GM18868 (cell line): ENCODE measurements at regions not wholly inside any gene's neighbourhood (a gene's known extent, or its start where the extent isn't known, plus 50 kb on each side); places are given as distances from the start of the nearest gene placed in this dataset.

Source experiments
- ATAC-seq: cut with Tn5 transposase; IDR thresholded peaks from one replicate; pipeline ENCODE4 v1.9.1; 2021; ENCODE audit warnings: mild to moderate bottlenecking, moderate library complexity; ENCODE audit not compliant: unreplicated experiment

DNA sequence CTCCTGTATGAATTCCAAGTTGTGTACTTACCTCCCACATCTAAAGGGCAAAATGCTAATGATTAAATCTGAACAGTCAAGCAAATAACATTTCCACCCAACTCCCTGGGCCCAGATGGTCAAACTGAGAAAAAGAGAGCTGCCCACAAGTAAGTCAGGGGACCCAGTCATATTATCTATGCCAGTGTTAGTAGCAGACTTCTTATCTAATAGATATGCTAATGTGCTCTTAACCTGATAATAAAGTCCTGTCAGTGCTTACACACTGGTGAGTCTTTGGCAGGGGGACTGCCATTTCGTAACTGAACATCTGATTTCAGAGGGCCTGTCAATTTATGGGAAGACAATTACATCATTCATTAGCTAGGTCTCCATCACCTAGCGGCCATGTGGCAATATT, 292.3 kb upstream of the WWC1 start:
- ATAC-seq = no peak

DNA sequence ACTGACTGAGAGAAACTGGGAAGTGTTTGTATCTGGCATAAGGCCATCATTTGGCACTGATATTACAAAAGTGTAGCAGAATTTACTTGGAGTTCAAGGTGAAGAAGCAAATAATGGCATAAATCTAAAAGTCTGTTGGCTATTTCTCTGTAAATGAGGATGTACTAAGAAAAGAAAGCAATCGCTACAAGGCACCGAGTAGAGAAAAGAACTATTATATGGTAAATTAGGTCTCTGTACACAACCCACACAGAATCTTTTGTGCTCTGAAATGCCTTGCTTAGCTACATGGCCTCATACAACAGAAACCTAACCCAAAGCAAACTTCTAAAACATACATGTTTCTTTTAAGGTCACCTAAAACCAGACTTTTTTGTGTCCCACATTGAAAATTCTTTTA, 290.1 kb upstream of the WWC1 start:
- ATAC-seq = no peak

DNA sequence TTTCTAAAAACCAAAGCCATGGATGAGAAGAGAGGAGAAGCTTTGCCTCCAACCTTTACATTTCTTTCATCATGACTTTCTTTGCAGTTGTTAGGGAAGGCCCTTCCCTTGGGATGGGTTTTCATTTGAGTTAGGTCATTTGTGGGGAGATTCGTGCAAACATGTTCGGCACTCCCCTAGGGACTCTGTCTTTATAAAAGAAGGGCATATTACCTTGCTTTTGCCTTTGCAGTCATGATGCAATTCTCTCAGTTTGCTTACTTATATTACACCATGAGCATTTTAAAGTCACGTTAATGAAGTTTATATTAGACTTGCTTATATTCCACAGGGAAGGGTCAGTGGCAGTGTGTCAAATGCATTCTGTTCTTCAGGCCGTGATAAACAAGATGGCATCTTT, 289.3 kb upstream of the WWC1 start:
- ATAC-seq = no peak

DNA sequence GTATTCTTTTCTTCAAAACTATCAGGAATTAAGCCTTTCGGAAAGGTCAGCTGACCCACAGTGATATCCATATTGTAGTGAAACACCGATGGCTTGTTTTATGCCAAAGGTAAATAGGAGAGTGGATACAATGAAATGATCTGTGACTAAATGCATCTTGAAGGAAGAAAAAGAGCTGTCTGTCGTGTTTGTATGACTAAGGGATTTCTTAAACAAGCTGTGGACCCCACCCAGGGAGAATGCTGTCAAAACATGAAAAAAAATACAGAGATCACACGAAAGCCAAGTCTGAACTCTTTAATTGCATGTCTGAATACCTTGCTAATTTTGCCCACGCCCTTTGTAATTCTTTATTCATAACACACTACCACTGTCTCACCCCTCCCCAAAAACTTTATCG, 286.4 kb upstream of the WWC1 start:
- ATAC-seq = no peak

DNA sequence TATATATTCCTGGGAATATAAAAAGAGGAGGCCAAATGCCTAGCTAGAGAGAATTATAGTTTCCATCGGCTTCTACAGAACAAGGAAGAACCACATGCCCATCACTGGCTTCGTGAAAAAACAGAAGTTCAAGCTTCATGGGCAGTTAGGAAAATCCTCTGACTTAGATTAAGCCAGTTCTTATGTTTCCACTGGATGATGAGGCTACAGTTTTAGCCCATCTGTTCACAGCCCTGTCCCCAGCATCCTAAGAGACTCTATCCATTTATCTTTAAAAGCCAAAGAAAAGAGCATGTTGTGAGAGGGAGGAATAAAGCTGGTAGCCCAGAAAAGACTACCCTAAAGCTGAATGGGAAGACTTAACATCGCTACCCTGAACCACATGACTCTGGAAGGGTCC, 285.5 kb upstream of the WWC1 start:
- ATAC-seq = no peak

DNA sequence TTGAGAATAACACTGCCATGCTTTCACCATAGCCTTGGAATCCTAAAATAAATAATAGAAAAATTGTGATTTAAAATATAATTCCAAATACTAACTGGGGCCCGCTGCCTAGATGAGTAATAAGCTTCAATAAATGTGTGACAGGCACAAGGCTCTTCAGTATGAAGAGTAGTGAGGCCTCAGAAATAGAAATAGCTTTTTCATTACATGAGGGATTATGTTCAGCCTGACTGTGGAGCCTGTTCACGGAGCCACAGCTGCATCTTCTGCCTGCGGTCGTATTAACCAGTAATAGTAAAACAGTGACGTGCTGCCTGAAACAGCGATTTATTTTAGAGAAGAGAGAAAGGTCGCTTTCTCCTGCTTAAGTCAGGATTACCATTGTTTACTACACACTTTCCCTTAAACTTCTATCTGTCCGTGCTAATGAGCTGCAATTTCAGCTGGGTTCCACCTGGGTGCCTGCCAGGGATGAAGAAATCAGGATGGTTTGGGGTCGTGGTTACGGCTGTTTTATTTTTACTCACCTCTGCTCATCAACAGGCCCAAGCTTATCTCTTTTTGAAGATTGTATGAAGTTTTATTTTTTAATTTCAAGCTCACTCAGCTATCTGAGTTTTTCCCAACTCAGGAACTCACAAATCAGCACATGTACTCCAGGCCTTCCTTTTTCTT, 284.9 kb upstream of the WWC1 start:
- ATAC-seq = no peak

DNA sequence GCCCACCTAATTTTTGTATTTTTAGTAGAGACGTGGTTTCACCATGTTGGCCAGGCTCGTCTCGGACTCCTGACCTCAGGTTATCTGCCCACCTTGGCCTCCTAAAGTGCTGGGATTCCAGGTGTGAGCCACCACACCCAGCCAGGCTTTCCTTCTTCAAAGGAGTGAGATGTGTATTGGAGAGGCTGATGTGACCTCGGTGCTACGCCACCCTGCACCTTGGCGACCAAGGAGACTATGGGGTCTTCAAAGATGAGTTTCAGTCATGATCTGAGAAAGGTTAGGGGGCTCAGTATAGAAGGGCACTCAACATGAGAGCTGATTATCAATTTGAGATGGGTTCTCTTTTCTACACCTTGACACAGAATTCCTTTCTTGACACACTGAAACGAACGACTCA, 284.2 kb upstream of the WWC1 start:
- ATAC-seq = no peak

DNA sequence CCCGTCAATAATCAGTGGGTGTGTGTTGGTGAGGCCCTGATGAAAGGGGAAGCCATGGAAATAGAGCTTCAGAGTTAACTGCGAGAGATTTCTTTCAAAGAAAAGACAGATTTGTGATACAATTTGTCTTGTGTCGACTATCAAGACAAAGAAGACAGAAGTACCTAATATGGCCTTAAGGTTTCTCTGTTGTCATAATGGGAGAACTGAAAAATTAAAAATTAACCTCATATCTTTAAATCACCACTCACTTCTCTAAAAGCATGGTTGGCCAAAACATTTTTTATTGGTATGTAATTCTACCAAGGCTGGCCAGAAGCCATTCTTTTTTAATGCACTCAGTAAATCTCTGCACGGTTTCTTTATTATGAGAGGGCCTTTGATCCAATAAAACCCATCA, 282.9 kb upstream of the WWC1 start:
- ATAC-seq = no peak

DNA sequence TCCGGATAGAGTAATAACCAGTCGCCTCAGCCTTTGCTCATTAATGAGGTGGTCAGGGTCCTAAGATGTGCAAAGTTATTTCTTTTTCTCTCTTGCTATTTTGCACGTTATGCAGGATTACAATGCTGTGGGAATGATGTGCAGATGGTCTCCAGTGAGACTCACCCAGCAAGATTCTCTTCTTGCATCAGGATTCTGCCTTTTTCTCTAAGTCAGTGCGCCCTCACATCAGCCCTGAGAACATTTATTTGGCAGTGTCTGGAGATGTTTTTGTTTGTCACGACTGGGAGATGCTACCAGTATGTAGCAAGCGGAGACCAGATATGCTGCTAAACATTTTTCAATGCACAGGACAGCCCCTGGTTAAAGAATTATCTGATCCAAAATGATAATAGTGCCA, 280.3 kb upstream of the WWC1 start:
- no peak for ATAC-seq

DNA sequence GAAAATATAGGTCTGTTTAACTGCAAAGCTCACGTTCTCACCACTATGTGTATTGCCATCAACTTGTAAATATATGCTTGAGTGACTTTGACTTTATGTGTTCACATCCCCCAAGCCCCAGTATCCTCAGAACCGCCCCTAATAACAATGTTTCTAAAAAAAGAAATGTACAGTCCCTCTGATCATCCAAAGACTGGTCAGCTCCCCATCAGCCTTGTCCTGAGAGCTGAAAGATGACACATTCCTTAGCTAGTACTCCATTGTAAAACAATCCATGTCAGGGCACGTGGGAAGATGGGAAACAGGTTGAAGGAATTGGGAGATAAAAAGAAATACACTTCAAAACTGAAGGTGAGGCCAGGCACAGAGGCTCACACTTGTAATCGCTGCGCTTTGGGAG, 279.4 kb upstream of the WWC1 start:
- ATAC-seq = no peak

DNA sequence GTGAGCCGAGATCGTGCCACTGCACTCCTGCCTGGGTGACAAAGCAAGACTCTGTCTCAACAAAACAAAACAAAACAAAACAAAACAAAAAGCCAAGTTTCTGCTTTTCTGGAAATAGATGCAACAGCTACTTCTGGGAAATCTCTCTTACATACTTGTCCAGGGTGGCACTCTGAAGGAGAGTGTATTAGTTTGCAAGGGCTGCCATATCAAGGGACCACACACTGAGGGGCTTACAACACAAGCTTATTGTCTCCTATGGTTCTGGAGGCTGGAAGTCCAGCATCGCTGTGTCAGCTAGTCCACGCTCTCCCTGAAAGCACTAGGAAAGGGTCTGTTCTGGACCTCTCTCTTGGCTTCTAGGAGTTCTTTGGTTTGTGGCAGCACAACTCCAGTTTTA, 277.9 kb upstream of the WWC1 start:
- ATAC-seq = no peak

DNA sequence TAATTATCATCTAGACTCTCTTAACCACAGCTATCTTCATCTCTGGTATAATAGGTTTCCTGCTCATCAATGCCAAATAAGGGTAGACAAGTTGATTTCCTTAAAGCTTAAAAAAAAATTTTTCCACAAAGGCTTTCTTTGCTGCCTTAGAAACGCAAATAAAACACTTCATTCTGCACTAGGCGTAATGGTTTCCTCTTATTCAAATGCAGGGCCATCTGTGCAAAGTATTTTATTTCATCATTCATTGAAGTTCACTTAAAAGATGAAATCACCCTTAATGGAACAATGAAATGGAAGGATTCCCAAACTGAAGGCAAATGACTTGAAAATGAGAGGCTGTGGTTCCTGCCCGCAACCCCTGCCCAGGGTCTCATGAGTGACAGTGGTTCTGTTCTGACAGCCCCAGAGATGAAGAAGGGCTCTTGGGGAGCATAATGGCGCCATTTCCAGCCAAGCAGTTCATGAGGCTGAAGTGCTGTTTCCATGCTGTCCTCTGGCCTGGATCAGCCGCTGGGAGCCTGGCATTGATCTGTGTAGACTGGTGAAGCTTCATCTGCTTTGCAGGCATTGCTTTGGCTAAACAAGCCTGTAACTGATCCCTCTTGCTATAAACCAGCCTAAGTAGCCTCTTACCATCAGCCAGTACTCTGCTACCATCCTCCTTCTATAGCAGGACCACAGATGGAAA, 276.9 kb upstream of the WWC1 start:
- ATAC-seq = no peak

DNA sequence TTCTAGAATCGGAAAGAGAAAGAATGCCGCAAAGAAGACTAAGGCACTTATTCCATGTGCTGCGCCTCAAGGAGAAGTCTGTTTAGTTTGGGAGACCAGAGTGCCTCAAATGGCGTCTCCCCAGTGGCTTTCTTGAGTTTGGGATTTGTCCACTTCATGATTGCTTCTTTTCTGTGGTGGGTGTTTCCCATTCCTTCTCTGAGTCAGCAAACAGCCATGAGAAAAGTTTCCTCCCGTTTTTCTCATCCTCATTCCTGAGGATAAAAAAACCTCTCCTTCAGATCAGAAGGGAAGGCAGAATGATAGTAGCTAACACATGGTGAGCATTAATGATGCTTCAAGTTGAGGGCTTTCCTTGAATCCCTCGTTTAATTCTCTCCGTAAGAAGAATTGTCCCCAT, 275.9 kb upstream of the WWC1 start:
- ATAC-seq = no peak

DNA sequence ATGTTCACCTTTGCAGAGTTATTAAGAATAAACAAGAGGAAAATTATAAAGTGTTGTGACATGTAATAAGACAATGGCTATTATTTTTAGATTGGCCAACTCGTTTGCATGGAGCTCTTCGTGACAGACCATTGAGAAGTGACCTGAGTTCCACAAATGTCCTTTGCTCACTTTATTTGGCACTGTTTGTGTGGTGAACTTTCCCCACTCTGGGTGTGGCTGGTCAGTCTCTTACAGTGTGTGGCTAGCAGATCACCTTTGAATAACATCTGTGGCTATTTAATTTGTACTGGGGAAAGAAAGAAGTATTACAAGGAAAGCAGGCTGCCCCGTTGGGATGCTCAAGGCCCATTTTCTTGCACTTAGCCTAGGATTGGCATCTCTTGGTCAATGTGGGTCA, 274.1 kb upstream of the WWC1 start:
- ATAC-seq = no peak

DNA sequence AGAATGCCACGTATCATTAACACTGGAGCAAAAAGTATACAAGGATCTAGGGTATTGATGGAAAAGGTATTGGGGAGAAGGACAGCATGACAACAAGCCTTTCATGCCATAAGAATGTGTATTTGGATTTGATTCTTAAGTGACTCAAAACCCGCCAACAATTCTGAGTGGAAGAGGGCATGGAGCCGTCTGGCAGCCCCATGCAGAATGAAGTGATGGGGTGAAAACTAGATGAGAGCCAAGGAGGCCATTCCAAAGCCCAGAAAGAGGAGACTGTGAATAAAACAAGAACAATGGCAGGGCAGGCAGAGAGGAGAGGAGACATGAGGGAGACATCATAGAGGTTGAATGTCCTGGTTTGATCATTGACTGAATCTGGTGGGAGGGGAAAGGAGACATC, 272.3 kb upstream of the WWC1 start:
- no peak for ATAC-seq

DNA sequence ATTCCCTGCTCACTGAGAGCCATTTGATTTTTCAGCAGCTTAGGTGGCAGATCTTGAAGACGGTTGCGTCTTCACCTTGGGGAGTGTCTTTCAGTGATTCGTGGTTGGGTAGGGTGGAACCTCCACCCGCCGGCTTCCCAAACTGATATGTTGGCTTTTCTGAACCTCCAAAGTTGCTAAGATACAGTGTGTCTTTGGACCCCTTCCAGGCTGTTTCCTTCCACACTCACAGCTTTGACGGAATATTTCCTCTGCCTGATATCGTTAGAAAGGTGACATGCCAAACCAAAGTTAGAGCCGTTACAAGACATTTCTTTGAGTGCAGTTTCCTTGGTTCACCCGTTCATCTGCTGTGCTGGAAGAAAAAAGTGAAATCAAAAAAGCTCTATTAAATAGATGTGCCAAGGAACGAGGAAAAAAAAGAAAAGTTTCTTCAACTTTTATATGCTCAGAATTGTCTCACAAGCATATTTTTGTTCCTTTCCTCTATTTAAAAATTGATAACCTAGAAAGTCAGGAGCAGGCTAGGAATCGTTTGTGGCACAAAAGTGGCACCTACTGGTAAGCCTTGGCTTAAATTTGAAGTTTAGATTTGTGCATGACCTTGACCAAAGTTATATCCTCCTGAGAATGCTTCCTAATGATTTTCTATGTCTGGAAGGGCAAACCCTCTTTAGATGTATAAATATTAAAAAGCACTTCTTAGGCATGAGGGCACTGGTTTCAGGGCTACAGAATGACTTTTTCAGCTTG, 270.7 kb upstream of the WWC1 start:
- ATAC-seq = no peak

DNA sequence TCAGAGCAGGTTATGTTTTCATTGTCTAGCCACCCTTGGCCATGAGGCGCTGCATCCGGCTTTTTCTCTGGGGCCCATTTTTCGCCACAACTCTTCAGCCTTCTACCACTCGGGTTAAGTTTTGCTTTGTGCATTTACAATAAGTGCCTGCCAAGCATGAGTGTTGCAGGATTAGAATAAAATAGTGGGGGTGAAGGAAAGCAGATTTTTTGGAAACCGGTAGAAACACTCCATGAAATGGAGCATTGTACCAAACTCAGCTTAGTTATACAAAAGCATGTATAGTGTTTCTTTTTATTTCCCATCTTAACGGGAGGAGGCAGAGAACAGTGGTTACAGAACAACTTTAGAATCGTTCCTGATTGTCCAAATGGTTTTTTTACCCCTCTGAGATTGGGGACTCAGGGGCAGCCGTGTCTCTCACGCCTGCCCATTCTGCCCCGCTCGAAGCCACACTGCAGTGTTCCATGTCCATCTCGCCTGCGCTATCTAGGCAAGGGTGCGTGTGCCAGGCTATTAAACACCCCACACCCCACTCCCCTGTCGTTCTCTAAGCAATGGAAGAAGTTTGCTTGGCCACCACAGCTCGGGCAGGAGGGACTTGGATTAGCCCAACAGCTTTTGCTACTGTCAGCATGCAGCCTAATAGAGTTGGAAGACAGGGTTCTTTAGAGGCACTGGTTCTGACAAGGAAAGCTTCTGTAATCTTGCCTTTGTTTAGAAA, 268.8 kb upstream of the WWC1 start:
- no peak for ATAC-seq

DNA sequence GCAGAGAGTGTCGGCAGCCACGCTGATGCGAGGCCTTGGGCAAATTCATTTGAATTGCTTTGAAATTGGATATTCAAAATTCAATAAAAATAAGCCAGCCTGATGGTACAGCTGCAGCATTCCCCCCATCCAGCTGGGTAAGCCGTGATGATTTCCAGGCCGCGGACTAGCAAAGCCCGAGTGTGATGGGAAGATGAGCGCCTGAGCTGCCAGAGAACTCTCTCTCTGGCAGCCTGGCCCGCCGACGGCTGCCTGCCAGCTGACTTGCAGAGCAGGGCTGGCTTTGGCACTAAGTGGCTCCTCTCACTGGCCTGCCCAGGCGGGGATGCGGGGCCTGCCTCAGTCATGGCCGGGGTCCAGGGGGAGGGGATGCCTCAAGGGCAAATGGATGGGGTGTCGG, 268.3 kb upstream of the WWC1 start:
- no peak for ATAC-seq

DNA sequence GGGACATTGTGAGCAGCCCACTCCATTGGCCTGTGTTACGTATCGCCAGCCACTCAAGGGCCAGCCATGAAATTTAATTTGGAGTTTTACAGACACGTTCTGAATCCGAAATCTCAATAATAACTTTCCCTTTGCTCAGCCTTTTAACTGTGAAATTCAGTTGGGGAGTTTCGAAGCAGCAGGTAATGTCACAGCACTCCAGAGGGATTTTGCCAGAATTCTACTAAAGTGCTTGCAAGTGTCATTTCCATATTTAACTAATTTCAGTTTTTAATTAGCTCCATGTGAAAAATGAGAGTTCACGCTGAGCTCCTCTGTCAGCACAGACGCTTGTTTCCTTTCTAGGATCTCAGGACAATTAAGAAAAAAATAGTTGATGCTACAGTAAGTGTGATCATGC, 267.1 kb upstream of the WWC1 start:
- ATAC-seq = no peak

DNA sequence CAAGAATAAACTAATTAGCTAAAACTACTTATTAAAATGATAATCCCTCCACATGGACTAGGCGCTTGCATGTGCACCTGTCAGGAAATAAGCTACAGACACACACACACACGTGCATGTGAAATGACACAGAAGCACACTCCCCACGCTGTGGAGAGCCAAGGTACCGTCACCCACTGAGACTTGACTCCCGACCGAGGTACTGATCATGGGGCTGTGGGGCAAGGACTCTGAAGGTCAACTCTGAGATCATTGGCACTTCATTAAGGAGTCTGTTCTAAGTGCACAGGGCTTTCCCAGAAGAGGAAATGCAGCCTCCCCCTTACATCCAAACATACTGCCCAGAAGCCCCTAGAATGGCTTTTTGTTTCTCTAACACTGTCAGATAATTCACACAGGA, 264.4 kb upstream of the WWC1 start:
- ATAC-seq = no peak

DNA sequence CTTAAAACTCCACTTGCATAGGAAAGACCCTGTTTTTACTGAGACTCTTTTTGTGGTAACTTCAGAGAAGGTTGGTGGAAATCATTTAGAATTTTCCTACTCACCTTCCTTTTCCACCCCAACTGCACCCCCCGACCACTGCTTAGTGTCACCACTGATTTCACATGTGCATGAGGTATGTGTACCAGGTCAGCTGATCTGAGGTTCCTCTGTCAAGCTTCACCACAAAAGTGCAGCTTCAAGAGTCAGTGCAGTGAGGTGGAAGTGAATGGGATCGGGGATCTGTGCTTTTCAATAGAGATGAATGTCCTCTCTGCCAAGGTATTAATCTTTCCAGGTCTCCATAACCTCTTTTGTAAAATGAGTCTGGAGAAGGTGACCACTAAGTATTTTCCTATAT, 260.5 kb upstream of the WWC1 start:
- ATAC-seq = no peak

DNA sequence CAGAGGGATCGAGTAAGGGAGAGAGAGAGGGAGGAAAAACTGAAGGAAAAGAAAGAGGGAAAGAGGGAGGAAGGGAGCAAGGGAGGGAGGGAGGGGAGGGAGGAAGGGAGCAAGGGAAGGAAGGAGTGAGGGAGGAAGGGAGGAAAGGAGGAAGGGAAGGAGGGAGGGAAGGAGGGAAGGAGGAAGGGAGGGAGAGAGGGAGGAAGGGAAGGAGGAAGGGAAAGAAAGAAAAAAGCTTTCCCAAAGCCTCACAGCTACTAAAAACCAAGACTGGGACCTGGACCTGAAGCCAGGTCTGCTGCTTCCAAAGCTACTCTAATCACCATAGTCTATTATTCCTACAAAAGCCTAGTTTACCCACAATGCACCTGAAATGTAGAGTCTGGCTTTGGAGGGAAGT, 259.8 kb upstream of the WWC1 start:
- ATAC-seq = no peak
